SK-N-MC (cell line): ENCODE measurements at regions not wholly inside any gene's neighbourhood (a gene's known extent, or its start where the extent isn't known, plus 50 kb on each side); places are given as distances from the start of the nearest gene placed in this dataset.

Source experiments
- EZH2 ChIP-seq: fragments of 200-600 bp; sonication (generic); IDR thresholded peaks from one replicate; pipeline ENCODE4 v1.6.1; 2017; ENCODE audit warnings: antibody characterized with exemption
- FOXP2 ChIP-seq: optimal IDR thresholded peaks from 2 replicates; pipeline ENCODE3; 2011; ENCODE audit warnings: mild to moderate bottlenecking, moderate library complexity; ENCODE audit not compliant: insufficient read depth; ENCODE audit errors: extremely low read length, control extremely low read depth
- POLR2AphosphoS5 ChIP-seq: IDR thresholded peaks from 2 replicates; pipeline ENCODE4 v1.6.1; 2012; ENCODE audit warnings: mild to moderate bottlenecking, low read depth, low read length, borderline replicate concordance

GRCh38 chr20:43341511-43341910, 116.2 kb upstream of the SRSF6 start:
- TF ChIP-seq EZH2 (no peak), POLR2AphosphoS5 (no peak), FOXP2 (no peak)
